GM18909 (cell line): ENCODE measurements at regions not wholly inside any gene's neighbourhood (a gene's known extent, or its start where the extent isn't known, plus 50 kb on each side); places are given as distances from the start of the nearest gene placed in this dataset.

ENCODE experiments used
- ATAC-seq: cut with Tn5 transposase; IDR thresholded peaks from one replicate; pipeline ENCODE4 v1.9.1; 2021; ENCODE audit warnings: mild to moderate bottlenecking; ENCODE audit not compliant: unreplicated experiment, poor library complexity

DNA sequence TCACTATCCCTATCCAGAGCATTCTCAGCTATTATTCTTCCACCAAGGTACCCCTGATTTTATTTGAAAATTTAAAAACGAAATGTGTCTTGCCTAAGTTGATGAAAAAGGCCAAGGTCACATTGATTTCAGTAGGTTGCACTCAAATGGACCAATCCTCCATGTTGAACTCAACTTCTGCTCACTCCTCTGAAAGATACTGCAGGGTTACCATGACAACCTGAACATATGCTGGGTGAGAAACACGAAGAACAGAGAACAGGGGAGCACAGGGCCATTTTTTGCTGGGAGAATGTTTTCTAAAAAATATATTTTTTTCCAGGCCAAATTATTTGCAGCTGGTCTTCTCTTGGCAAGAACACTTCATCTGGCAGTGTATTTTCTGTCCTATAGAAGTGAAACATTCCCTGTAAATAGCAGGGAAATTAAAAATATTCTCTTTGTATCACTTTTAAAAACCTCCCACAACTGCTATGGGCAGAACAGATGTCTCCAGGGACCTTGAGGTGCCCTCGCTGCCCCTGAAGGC lies 215.9 kb downstream of the NXNL2 start:
- ATAC-seq: no peak

DNA sequence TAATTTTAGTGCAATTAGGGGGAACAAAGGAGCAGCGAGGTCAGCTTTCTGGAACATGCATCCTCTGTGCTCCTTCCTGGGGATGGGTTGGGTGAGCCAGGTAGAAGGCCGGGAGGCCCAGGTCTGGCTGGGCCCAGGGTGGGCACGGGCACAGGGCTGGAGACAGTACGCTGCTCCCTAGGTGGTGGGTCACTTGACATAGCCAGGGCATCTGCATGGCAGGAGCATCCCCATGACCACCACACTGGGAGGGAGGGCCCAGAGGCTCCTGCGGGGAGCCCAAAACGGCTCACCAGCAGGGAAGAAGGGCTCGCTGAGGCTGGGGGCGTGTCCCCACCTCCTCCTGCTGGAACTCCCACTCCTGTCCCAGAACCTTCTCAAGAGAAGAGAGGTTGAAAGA lies 216.8 kb downstream of the NXNL2 start:
- no peak for ATAC-seq

DNA sequence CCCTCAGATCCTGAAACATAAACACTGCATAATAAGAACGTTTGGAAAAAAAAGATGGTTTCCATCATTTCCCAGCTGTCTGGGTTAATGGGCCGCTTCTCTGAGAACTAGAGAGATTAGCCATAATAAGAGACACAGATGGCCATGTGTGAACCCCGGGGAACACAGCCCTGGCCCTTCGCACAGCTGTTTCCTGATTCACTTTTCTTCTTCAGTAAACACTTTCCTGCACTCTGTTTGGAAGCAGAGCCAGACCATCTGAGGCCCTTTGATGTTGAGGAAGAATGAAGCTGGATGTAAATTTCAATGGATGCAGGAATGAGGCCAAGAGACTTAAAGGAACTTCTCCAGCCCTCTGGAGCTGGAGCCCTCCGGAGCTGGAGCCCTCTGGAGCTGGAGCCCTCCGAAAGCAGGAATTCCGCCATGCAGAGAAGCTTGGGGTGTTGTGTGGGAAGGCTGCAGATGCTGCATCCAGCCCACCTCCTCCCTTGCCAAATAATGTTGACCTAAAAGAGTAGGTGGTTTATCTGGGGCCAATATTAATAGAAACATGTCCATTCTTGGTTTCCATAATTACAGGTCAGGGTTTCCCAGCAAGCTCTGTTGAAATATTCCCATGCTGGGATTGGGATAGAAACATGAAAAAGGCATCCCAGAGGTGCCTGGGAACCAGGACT lies 218.9 kb downstream of the NXNL2 start:
- no peak for ATAC-seq

DNA sequence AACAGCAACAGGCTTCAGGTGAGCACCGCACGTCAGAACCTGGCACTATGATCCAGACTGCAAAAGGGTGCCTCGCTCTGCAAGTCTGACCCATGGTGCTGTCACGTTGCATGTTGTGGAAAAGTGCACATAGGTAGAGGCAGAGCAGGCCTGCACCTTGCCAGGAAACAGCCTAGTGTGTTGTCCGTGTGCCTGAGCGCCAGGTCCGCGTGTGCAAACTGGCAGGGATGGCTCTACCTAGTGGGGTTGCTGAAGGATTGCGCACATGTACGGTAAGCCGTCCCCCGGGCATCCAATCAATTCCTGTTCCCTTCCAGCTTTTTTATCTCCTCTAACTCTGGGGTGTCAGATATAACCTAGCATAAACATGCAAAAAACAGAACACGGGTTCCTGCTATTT lies 219.5 kb downstream of the NXNL2 start:
- no peak for ATAC-seq

DNA sequence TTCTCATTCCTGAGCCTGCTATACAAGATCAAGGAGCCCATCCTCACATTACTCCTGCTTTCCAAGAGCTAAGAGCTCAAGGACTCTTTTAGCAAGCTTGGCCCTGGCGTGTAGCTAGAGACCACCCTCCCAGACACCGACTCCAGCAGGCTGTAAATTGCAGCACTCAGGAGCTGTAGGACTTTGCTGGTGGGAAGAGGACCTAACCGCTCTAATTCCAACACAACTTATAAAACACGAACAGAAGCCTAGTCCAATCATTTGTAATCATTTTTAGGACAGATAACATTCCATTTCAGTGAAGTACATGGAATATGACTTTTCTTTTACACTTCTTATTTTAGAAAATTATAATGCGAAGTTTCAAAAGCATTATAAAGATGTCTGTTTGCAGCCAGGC lies 219.9 kb downstream of the NXNL2 start:
- no peak for ATAC-seq

DNA sequence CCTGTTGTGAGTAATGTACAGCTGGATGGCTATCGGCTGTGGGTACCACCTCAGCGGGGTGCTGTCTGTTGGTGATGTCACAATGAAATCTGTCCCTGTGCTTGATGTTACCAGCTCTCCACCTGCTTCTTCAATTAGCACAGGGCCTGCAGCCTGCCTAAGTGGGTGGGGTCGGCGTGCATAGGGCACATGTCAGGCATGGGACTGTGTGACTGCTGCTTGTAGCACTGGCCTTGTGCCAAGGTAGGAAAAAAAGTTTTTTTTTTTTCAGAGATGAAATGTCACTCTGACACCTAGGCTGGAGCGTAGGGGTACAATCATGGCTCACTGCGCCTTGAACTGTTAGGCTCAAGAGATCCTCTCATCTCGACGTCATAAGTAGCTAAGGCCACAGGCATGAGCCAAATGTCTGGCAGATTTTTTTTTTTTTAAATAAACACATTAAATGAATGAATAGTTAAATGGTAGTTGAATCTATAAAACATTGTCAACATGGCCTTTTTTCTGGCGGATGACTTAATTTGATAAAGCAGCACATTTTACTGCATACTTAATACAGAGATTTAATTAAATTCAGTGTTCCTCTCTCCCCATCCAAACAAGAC lies 222.5 kb downstream of the NXNL2 start:
- no peak for ATAC-seq

DNA sequence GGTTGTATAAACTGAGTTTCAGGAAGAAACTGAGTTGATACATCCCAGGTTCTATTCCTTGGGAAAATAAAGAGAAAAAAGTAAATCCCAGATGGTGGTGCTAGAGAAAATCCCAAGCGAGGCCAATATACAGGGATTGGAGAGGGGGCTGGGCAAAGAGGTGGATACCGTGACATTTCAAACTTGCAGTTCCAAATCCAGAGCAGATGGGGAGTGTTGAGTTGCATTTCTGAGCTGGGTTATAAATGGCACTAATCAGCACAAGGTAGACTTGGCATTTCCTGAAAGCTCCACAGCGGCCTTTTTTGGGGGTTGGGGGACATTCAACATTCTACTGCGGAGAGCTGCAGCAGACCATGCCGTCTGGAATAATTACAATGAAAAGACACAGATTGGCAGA lies 224.4 kb downstream of the NXNL2 start:
- no peak for ATAC-seq

DNA sequence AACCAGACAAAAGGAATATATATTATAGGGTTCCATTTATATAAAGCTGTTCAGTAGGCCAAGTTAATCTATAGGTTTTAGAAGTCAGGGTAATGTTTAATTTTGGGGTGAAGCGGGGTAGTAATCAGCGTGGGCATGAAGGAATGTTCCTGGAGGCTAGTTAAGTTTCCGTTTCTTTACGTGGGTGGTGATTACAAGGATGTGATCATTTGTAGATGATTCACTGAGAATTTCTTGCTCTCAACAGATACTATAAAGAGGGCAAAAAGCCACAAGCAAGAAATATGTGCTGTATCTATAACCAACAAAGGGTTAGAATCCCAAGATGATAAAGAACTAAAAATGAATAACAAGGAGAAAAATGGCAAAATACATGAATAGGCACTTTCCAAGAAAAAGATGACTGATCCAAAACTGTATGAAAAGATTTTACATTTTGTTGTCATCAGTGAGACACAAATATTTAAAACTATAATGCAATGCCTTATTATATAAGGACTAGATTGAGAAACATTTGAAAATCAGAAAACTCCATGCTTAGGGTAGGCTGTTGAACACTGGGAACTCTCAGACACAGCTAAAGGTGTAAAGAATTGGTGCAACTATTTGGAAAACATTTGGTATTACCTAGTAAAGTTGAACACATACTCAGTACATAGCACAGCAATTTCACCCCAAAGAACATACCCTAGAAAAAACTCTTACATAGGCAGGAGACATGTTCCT lies 224.3 kb upstream of the S1PR3 start:
- ATAC-seq: no peak

DNA sequence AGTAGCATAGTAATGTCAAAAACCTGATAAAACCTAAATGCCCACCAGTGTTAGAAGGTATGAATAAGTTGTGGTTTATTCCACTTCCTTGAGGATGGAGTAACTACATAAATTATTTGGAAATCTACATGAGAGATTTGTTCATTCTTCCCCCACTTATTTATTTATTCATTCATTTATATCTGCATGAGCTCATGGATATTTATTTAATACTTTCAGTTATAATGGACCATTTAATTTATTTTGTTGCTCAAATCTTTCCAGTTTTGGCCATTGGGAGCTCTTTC lies 223.8 kb upstream of the S1PR3 start:
- ATAC-seq: no peak

DNA sequence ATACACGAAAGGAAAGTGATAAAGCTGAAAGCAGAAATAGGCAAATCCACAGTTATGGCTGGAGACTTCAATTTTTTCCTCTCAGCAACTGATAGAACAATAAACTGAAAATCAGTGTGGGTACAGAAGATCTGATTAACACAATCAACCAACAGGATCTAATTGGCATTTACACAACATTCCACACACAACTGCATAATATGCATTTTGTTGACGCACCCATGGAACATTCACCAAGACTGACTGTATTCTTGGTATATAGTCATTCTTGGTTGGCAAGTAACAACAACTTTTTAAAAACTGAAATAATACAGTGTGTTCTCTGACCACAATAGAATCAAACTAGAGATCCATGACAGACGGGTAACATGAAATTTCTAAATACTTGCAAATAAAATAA lies 218.7 kb upstream of the S1PR3 start:
- no peak for ATAC-seq

DNA sequence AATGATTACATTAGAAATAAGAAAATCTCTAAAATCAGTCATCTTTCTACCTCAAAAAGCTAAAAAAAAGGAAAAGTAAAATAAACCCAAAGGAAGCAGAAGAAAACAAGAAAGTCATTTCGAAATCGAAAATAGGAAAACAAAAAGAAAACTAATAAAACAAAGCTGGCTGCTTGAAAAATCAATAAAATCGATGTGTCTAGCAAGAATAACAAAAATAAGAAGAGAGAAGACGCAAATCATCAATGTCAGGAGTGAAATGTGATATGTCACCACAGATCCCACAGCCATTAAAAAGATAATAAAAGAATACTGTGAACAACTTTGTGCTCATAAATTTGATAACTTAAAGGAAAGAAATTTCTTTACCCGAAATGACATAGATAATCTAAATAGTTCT lies 218.1 kb upstream of the S1PR3 start:
- ATAC-seq: no peak

DNA sequence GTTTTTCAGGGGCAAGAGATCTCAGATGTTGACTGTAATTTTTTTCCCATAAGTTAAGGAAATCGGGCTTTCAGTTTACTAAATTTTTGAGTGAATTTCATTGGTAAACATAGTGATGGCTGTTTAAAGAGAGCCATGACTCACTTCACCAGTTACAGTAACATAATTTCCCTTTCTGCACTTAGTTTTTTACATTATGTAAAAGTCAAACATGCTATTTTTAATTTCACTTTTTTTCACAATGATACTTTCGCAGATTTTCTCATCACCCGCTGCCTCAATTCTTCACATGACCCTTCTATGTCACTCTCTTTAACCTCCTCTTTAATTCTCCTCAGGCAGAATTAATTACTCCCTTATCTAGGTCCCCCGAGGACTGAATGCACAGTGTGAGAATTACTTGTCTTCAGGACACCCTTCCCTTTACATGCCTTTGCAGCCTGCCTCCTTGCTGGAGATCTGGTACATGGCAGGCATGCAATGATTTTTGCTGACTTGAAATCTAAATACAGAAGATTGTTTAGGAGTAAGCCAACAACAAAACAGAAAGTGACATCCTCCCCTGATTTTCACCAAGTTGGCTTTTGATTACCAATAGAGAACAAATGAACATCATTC lies 217.5 kb upstream of the S1PR3 start:
- ATAC-seq: no peak

DNA sequence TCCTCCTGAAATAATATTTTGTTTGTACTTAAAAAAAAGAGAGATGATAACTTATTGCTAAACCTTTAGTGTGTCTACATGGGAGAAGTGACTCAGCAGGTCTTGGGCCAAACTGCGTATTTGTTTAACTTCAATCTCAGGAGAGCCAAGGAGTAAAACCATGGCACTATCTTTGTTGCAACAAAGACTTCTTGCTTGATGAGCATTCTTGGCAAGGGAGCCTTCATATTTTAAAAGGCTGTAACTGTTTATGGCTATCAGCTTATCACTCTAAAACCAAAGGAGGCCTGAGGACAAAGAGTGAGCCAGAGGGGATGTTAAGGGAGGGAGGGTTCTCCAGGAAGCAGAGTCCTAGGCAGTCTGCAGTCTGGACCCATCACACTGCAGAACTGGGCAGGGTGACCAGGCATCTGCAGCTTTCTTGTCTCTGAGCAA lies 216.2 kb upstream of the S1PR3 start:
- ATAC-seq: no peak

DNA sequence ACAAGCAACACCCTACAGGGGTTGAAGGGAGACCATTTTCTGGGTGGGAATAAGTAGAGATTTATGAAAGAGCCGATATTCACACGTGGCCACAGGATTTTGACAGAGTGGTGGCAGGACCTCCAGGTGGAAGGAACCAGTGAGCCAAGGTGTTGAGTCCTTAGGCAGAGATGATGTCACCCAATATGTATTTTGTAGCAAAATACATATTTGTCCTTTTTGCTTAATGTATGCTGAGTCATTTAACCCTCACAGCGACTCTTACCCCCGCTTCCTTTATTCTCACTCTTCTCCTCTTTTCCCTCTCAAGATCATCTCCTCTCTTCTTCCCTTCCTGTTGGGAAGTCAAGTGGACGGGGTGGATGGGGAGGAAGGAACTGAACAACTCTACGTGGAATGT lies 215.7 kb upstream of the S1PR3 start:
- no peak for ATAC-seq

DNA sequence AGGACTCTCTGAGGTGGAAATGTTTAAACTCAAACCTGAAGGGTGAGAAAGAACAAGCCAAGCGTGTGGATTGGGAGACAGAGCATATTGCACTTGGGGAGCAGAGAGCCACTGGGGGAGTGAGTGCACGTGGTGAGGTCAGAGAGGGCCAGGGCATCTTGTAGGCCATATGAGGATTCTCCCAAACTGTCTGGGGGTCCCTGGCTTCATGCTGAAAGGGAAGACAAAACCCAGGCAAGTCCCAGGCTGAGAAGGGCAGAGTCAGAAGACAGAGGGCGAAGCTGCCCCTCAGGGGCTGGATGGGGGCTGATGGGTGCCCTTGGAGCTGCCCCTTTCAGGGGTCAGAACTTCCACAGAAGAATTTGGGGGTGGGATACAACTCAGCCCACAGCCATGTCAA lies 215.3 kb upstream of the S1PR3 start:
- no peak for ATAC-seq

DNA sequence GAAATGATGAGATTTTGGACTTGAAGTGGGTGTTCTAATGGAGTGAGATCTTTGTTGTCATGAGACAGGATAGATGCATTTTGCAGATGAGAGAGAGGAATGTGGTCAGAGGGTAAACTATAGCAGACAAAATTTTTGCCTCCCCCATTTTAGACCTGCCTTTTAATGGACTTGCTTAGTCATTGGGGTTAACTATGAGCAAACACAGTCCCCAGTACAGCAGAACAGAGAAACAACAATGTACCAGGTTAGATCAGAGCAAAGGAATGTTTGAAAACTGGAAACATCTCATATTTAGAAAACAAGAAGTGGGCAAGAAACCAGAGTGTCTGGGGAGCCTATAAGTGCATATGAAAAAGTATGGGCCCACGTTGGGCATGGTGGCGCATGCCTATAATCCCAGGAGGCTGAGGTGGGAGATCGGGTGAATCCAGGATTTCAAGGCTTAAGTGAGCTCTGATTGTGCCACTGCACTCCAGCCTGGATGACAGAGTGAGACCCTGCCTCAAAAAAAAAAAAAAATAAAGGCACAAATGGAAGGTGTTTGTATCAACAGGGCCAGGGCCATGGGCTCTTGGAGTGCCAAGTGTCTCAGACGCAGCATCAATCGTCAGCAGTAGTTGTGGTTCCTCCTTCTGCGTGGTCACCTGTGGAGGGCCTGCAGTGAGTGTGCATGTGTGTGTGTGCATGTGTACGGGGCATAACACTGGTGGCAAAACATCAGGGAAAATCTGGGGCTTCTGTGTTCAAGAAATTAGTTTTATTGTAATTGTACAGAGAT lies 214.4 kb upstream of the S1PR3 start:
- ATAC-seq: no peak

DNA sequence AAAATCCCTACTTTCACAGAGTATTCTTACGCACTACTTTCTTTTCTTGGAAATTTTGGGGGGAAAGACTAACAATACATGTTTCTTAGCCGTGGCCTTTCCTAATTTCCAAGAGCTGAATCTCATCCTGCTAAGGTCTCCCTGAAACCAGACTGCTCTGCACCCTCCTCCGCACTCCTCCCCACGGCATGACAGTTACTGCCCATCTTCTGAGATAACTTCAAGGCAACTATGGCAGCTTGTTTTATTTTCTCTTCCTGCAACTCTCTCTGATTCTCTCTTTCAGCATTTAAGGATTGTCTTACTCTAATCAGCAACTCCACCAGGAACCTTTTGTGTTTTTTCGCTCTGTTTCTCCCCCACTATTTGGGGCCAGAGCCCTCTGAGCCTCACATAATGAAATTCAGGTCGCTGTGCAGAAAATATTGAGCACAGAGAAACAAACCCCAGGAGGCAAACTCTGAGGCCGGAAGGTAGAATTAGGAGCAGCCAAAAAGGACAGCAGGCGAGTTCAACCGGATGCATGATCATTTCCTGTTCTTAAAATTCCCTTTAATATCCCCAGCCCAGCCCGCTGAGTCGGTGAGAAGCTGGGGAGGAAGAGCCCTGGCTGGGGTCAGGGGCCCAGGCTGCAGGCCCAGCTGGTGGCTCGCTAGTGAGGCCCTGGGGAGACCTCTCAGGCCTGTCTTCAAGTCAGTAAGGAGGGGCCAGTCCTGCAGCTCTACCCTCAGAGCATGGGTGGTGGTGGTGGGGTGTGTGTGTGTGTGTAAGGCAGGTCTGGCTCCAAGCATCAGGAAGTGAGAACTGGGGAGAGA lies 213.6 kb upstream of the S1PR3 start:
- no peak for ATAC-seq

DNA sequence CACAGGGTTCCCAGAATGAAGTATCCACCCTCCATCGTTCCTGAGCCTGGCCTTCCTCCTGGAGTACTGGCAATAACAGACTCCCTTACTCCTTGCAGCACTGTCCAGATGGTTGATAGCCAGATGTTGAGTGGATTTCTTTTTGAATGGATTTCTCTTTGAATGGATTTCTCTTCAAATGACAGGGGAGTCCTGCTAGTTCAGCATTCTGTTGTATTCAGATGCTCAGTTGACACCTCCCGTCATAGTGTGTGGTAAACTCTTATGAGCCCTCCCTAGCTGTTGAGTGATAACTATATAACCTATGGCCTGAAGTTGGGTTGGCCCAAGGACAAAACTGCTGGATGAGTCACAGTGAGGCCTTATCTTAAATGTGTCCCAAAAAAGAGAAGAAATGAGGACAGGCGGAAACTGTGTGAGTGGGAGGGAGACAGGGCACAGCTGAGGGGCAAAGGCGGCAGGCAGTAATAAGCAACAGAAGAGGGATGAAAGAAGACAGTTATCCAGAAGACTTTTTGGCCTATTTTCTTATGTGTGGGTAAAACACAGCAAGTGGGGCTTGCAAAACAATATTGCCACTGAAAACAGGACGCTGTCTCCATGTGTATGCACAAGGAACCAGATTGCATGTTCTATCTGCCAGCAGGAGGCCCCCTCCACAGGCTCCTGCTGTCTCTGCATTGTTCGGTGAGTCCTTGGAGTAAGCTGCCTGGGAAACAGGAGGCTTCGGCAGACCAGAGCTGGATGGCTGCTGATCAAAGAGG lies 209.5 kb upstream of the S1PR3 start:
- ATAC-seq: no peak
